ENCODE measurements at regions not wholly inside any gene's neighbourhood (a gene's known extent, or its start where the extent isn't known, plus 50 kb on each side); places are given as distances from the start of the nearest gene placed in this dataset.

- no peaks in the 10 kb centered on the region for H3K27me3 ChIP-seq (ENCODE audit: insufficient read depth, insufficient read length)
- H3K9me3 ChIP-seq (ENCODE audit: insufficient read depth, low read length): peaks cover 3% of the 10 kb centered on the region; the same call in 1 of the 2 replicates
- no peak for TF ChIP-seq YY1 (IDR thresholded peaks at IDR 0.05; ENCODE audit: insufficient read depth, insufficient read length)
- no peak for TF ChIP-seq ZNF274 (IDR thresholded peaks at IDR 0.05; ENCODE audit: low read depth, low read length)
- no peak for TF ChIP-seq SUZ12 (IDR thresholded peaks at IDR 0.05; ENCODE audit: extremely low read depth, insufficient read depth, insufficient read length)
- H3K4me1 ChIP-seq (ENCODE audit: insufficient read depth, insufficient read length): no peaks in the 10 kb centered on the region
- DNase-seq (ENCODE audit: low read depth, low spot score): no peak
- no peaks in the 10 kb centered on the region for H3K36me3 ChIP-seq (ENCODE audit: insufficient read depth, insufficient read length, low read length)
- no peak overlapping the region for H3K9ac ChIP-seq (ENCODE audit: insufficient read length, low read depth)
- no peak overlapping the region for H3K4me3 ChIP-seq (ENCODE audit: insufficient read length, low read depth)
Measured at GRCh38 chr3:106882297-106882696, 494.9 kb upstream of the CCDC54 start.

DNA sequence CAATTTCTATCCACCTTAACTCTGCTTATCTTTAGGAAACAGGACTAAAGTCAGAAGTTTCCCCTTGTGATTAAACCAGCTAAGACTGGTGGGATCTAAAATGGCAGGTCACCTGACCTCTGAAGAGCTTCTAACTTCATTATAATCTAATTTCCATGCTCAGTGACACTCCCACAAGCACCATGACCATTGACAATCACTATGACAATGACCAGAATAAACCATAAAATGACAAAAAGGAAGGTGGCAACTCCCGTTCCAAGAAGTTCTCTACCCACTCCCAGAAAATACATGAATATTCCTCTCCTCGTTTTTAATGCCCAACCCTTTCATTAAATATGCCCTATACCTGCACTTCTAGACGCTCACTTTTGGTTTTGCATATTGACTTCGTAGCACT lies 471.2 kb upstream of the CCDC54 start:
- Histone ChIP-seq H3K4me3 (ENCODE audit: insufficient read length, low read depth) (no peak overlapping the region), H3K9ac (ENCODE audit: insufficient read length, low read depth) (no peak overlapping the region), H3K27me3 (ENCODE audit: insufficient read depth, insufficient read length) (no peaks in the 10 kb centered on the region), H3K4me1 (ENCODE audit: insufficient read depth, insufficient read length) (no peaks in the 10 kb centered on the region), H3K9me3 (ENCODE audit: insufficient read depth, low read length) (peaks cover 32% of the 10 kb centered on the region), H3K36me3 (ENCODE audit: insufficient read depth, insufficient read length, low read length) (no peaks in the 10 kb centered on the region)
- TF ChIP-seq YY1 (IDR thresholded peaks at IDR 0.05; ENCODE audit: insufficient read depth, insufficient read length) (no peak), ZNF274 (IDR thresholded peaks at IDR 0.05; ENCODE audit: low read depth, low read length) (no peak), SUZ12 (IDR thresholded peaks at IDR 0.05; ENCODE audit: extremely low read depth, insufficient read depth, insufficient read length) (no peak)
- no peak for DNase-seq (ENCODE audit: low read depth, low spot score)

DNA sequence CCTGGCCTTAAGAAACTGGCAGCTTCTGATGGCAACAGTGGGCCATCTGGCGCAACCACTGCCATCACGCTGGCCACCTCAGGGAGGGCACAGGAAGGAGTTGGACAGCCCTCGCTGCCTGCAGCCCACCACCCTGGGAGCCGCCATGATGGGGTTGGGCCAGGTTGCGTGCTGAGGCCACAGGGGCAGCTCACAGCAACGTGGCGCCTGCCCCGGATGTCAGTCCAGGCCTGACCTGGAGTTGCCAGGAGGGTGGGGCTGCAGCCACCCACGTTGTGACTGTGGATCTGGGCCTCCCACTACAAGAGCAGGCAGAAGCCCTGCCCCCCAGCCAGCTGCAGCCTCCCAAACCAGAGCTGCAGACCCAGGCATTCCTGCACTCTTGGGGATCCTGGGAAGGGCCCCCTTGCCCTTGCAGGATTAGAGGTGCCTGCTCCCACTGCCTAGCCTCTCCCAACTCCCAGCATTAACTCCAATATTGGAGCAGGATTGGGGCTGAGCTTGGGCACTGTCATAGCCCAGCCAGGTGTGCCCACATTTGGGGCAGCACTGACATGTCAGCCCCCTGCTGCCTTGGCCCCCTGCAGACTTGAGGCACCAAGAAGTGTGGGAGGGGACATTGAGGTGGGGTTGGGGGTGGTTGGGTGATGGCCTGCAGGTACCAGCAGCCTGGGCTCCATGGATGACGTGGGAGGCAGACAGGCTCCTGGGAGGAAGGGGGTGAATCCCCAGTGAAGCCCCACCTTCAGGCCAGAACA lies 468.9 kb upstream of the CCDC54 start:
- Histone ChIP-seq H3K9ac (ENCODE audit: insufficient read length, low read depth) (no peak overlapping the region), H3K9me3 (ENCODE audit: insufficient read depth, low read length) (peaks cover 32% of the 10 kb centered on the region), H3K4me3 (ENCODE audit: insufficient read length, low read depth) (no peak overlapping the region), H3K4me1 (ENCODE audit: insufficient read depth, insufficient read length) (no peaks in the 10 kb centered on the region), H3K27me3 (ENCODE audit: insufficient read depth, insufficient read length) (no peaks in the 10 kb centered on the region), H3K36me3 (ENCODE audit: insufficient read depth, insufficient read length, low read length) (no peaks in the 10 kb centered on the region)
- no peak for DNase-seq (ENCODE audit: low read depth, low spot score)
- TF ChIP-seq SUZ12 (IDR thresholded peaks at IDR 0.05; ENCODE audit: extremely low read depth, insufficient read depth, insufficient read length) (no peak), ZNF274 (IDR thresholded peaks at IDR 0.05; ENCODE audit: low read depth, low read length) (no peak), YY1 (IDR thresholded peaks at IDR 0.05; ENCODE audit: insufficient read depth, insufficient read length) (no peak)

GRCh38 chr3:106913111-106913698 lies 464.0 kb upstream of the CCDC54 start:
- peaks cover 29% of the 10 kb centered on the region for H3K9me3 ChIP-seq (ENCODE audit: insufficient read depth, low read length)
- no peaks in the 10 kb centered on the region for H3K36me3 ChIP-seq (ENCODE audit: insufficient read depth, insufficient read length, low read length)
- peak; percentile 74 for DNase-seq (ENCODE audit: low read depth, low spot score)
- H3K4me1 ChIP-seq (ENCODE audit: insufficient read depth, insufficient read length): no peaks in the 10 kb centered on the region
- H3K9ac ChIP-seq (ENCODE audit: insufficient read length, low read depth): peak overlapping the region; percentile 66
- H3K4me3 ChIP-seq (ENCODE audit: insufficient read length, low read depth): peak overlapping the region; percentile 9
- H3K27me3 ChIP-seq (ENCODE audit: insufficient read depth, insufficient read length): no peaks in the 10 kb centered on the region
- TF ChIP-seq ZNF274 (IDR thresholded peaks at IDR 0.05; ENCODE audit: low read depth, low read length) (no peak), YY1 (IDR thresholded peaks at IDR 0.05; ENCODE audit: insufficient read depth, insufficient read length) (no peak), SUZ12 (IDR thresholded peaks at IDR 0.05; ENCODE audit: extremely low read depth, insufficient read depth, insufficient read length) (no peak)

GRCh38 chr3:106913966-106914365 lies 463.3 kb upstream of the CCDC54 start:
- Histone ChIP-seq H3K4me3 (ENCODE audit: insufficient read length, low read depth) (no peak overlapping the region), H3K36me3 (ENCODE audit: insufficient read depth, insufficient read length, low read length) (no peaks in the 10 kb centered on the region), H3K4me1 (ENCODE audit: insufficient read depth, insufficient read length) (no peaks in the 10 kb centered on the region), H3K27me3 (ENCODE audit: insufficient read depth, insufficient read length) (no peaks in the 10 kb centered on the region), H3K9ac (ENCODE audit: insufficient read length, low read depth) (no peak overlapping the region), H3K9me3 (ENCODE audit: insufficient read depth, low read length) (peaks cover 21% of the 10 kb centered on the region)
- TF ChIP-seq ZNF274 (IDR thresholded peaks at IDR 0.05; ENCODE audit: low read depth, low read length) (no peak), YY1 (IDR thresholded peaks at IDR 0.05; ENCODE audit: insufficient read depth, insufficient read length) (no peak), SUZ12 (IDR thresholded peaks at IDR 0.05; ENCODE audit: extremely low read depth, insufficient read depth, insufficient read length) (no peak)
- peak; percentile 5 for DNase-seq (ENCODE audit: low read depth, low spot score)

GRCh38 chr3:106920609-106921008 lies 456.6 kb upstream of the CCDC54 start:
- DNase-seq (ENCODE audit: low read depth, low spot score): no peak
- Histone ChIP-seq H3K27me3 (ENCODE audit: insufficient read depth, insufficient read length) (no peaks in the 10 kb centered on the region), H3K9ac (ENCODE audit: insufficient read length, low read depth) (no peak overlapping the region), H3K4me1 (ENCODE audit: insufficient read depth, insufficient read length) (no peaks in the 10 kb centered on the region), H3K4me3 (ENCODE audit: insufficient read length, low read depth) (no peak overlapping the region), H3K36me3 (ENCODE audit: insufficient read depth, insufficient read length, low read length) (no peaks in the 10 kb centered on the region), H3K9me3 (ENCODE audit: insufficient read depth, low read length) (no peaks in the 10 kb centered on the region)
- no peak for TF ChIP-seq ZNF274 (IDR thresholded peaks at IDR 0.05; ENCODE audit: low read depth, low read length)

DNA sequence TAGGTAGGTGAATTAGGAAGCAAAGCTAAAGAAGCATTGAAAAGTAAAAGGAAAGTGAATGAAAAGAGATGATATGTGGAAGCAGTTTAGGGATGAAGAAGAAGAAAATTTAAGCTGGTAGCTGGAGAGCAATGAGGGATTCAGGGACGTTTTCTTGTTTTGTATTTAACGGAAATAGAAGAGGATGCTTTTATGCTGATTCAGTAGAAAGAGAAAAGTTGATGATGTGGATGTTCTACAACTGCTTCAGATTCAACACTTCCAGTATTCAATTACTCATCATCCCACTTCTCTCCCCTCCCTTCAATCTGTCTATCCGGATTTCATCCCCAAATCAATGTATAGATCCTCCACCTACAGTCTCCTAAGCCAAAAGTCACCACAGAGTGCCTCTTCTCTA lies 448.2 kb upstream of the CCDC54 start:
- no peaks in the 10 kb centered on the region for H3K36me3 ChIP-seq (ENCODE audit: insufficient read depth, insufficient read length, low read length)
- H3K4me3 ChIP-seq (ENCODE audit: insufficient read length, low read depth): no peak overlapping the region
- no peaks in the 10 kb centered on the region for H3K4me1 ChIP-seq (ENCODE audit: insufficient read depth, insufficient read length)
- H3K9me3 ChIP-seq (ENCODE audit: insufficient read depth, low read length): no peaks in the 10 kb centered on the region; the same call in 1 of the 2 replicates
- no peak for TF ChIP-seq ZNF274 (IDR thresholded peaks at IDR 0.05; ENCODE audit: low read depth, low read length)
- TF ChIP-seq SUZ12 (IDR thresholded peaks at IDR 0.05; ENCODE audit: extremely low read depth, insufficient read depth, insufficient read length): no peak
- no peak for TF ChIP-seq YY1 (IDR thresholded peaks at IDR 0.05; ENCODE audit: insufficient read depth, insufficient read length)
- H3K9ac ChIP-seq (ENCODE audit: insufficient read length, low read depth): no peak overlapping the region
- DNase-seq (ENCODE audit: low read depth, low spot score): no peak
- no peaks in the 10 kb centered on the region for H3K27me3 ChIP-seq (ENCODE audit: insufficient read depth, insufficient read length)
